GM12874 (cell line): ENCODE measurements at regions not wholly inside any gene's neighbourhood (a gene's known extent, or its start where the extent isn't known, plus 50 kb on each side); places are given as distances from the start of the nearest gene placed in this dataset.

ENCODE experiments used
- TF ChIP-seq, protein P1 (sequence below): IDR thresholded peaks from 2 replicates; pipeline ENCODE4 v1.5.1; 2011; ENCODE audit warnings: low read depth, mild to moderate bottlenecking, control low read depth, low read length, moderate library complexity; ENCODE audit not compliant: insufficient read depth

DNA sequence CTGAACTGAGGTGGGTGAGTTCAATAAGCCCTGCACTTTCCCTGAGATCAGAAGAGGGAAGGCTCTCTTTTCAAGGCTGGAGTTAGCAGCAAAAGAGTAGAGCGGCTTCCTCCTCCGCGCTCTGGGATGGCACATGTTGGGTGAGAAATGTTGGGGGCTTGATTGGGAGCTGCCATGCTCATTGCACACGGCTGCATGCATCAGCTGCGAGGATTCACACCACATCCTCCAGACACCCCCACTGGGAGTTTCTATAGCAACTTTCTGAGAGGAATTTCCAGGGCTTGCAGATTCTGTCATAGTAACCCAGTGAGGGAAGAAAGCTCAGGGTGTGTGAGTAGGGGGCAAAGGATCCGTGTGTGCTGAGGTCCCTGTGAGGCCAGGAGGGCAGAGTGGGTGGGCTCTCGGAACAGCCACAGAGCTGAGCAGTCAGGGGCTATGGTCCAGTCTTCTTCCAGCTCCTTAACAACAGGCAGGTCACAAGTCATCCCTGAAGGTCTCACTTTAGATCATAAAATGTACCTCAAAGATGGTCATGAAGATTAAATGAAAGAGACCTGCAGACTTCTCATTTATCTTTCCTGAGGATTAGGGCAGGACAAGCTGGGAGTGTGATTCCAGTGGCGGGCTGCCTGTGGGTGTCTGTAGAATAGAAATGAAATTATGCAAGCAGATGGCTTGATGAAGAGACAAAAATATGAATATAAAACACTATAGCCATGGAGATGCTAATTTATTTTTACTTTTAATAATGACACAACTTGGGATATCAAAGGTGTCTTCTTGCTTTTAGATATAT, 75.7 kb upstream of the CHRNA7 start:
- TF ChIP-seq, protein P1, sequence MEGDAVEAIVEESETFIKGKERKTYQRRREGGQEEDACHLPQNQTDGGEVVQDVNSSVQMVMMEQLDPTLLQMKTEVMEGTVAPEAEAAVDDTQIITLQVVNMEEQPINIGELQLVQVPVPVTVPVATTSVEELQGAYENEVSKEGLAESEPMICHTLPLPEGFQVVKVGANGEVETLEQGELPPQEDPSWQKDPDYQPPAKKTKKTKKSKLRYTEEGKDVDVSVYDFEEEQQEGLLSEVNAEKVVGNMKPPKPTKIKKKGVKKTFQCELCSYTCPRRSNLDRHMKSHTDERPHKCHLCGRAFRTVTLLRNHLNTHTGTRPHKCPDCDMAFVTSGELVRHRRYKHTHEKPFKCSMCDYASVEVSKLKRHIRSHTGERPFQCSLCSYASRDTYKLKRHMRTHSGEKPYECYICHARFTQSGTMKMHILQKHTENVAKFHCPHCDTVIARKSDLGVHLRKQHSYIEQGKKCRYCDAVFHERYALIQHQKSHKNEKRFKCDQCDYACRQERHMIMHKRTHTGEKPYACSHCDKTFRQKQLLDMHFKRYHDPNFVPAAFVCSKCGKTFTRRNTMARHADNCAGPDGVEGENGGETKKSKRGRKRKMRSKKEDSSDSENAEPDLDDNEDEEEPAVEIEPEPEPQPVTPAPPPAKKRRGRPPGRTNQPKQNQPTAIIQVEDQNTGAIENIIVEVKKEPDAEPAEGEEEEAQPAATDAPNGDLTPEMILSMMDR = no peak

DNA sequence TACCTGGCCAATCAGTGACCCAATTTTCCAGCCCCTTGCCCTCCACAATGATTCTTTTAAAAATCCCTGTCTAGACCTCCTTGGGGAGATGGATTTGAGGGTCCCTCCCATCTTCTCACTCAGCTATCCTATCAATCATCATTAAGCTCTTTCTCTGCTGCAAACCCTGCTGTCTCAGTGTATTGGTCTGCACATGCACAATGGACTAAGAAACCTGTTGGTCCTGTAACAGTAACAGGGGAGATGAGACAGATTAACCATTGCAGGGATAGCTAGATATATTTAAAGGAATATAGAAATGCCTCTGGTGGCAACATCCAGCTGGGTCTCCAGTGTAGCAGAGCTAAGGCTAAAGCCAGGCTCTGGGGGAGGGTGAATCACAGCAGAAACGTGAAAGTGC, 74.6 kb upstream of the CHRNA7 start:
- TF ChIP-seq, protein P1 = no peak

DNA sequence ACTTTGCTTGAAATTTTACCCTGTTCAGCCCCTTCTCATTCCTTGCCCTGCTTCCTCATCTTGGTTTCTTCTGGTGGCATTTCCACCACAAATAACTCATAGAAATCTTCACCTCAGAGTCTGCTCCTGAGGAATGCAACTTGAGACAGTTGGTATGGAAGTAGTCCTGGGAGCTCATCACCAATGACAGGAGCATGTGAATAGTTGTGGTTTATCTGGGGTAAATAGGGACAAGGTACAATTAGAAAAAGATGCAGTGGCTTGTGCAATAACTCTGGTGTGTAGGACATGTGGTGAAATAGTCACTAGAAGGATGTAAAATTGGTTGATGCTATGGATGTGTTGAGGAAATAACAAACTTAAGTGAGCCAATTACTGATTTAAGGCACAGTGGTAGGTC, 72.7 kb upstream of the CHRNA7 start:
- TF ChIP-seq, protein P1 = no peak

GRCh38 chr15:31964586-31965307, 65.6 kb upstream of the CHRNA7 start:
- TF ChIP-seq, protein P1 = no peak

DNA sequence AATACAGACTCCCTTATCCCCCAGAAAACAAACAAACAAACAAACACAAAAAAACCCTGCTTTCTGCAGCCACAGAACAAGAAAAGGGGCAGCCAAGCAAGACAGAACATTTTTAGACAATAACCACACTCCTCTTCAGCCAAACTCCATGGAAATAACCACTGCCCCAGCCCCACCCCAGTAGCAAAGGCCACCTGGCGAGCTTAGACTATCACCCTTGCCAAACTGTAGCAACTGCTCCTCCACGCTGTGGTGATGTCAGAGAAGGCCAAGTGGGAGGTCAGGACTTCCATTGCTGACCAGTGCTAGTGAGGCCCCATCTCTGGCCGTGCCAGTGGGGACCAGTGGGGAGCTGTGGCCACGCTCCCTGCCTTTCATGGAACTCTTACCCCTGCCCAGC, 60.3 kb upstream of the CHRNA7 start:
- TF ChIP-seq, protein P1 = no peak

DNA sequence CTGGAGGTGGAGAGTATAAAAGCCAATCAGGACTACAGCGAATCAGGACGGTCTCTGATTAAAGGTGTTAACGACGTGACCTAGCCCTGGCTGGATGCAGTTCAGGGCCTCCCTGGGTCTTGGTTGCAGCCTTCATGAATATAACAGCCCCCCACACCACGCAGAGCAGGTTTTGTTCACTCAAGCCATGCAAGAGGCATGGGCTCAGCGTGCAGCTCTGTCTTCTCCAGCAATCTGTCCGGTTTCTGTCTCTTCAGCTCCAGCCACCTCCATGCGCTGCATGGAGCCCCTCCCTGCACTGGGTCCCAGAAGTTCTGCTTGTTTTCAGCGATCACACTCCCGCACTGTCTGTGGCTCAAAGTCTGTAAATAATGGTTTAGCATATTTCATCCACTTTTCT, 57.1 kb upstream of the CHRNA7 start:
- TF ChIP-seq, protein P1 = no peak

DNA sequence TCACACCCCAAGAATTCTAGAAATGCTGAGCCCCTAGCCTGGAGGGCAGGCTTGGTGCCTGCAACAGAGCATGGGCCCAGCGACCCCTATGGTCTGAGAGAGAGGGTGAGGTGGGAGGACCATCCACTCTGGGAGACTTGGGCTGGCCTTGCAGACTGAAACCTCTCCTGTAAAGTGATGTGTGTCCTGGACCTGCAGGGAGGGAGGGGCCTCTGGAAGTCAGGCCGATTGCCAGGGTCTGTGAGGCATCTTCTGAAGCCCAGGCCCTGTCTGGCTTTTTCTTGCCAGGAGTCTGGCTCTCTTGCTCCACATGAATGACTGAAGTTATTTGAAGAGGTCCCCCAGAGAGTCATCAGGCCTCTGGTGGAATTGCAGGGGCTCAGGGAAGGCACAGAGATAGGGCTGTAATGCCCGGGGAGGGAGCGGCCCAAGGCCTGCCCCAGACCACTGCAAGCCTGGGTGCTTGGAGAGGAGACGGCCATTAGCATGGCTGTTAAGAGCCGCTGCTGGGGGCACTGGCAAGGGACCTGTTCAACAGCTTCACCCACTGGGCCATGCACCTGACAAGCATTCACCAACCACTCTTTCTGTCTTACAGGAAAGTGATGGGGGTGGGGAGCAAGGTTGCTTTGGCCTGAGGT, 56.0 kb upstream of the CHRNA7 start:
- TF ChIP-seq, protein P1 = no peak
